Stimulated activated CD4-positive, alpha-beta T cell treated with anti-CD3 and anti-CD28 coated beads, Interleukin-15, amount 100 ng/mL, for 24 hours (primary cell): ENCODE measurements at regions not wholly inside any gene's neighbourhood (a gene's known extent, or its start where the extent isn't known, plus 50 kb on each side); places are given as distances from the start of the nearest gene placed in this dataset.
"Not testable (repeated sequence)": the region's sequence is repeated elsewhere in the genome, so short reads cannot be mapped to it uniquely, and the experiment has no call there.

Experiments
- DNase-seq: peaks from one replicate; pipeline ENCODE4 v3.0.0-alpha.2; 2020

GRCh38 chr7:4438723-4439245, 243.3 kb upstream of the FOXK1 start:
- no peak for DNase-seq

DNA sequence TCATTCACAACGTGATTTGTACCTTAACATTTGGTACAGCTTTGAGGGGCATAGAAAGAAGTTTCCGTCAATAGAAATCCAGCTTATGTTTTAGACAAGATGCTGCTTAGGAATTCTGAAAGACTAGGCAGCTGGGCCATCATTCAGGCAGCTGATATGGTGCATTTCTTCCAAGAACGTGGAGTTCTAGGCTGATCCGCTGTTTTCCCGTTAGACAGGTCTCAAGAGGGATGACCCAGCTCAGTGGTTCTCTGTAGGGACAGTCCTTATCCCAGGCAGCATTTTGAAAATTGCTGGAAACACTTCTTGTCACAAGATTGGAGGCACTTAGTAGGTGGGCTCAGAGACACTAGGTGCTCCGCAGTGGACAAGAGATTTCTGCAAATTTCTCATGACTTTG, 242.7 kb upstream of the FOXK1 start:
- DNase-seq, result no peak

DNA sequence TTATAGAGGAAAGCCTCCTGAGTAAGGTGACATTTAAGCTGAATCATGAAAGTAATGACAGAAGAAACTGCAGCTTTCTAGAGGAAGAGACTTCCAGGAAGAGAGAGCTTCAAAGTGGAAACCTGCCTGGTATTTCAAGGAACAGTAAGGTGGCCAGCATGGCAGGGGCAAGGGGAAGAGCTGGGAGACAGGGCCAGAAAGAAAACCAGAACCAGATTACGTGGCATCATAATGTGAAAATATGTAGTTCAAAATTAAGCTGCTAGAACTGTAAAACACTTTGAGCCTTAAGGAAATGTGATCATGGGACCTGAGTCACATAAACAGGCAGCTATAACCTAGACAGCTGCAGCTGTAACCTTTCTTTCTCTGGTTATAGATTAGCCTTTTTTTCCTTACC, 238.0 kb upstream of the FOXK1 start:
- no peak for DNase-seq

- no peak for DNase-seq
Observed at GRCh38 chr7:4445777-4446176, 236.3 kb upstream of the FOXK1 start.

DNA sequence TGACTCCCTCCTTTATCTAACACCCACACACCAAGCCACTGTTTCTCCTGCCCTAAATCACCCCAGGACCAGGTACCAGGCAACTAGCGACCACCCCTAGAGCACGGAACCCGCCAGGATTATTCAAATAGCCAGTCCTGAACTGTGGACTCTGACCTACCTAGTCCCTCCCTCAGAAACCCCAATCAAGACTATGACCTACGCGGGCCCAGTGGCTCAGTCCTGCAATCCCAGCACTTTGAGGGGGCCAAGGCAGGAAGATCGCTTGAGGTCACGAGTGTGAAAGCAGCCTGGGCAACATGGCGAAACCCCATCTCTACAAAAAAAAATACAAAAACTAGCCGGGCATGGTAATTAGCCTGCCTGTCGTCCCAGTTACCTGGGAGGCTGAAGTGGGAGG, 232.8 kb upstream of the FOXK1 start:
- DNase-seq, result no peak

- DNase-seq, result no peak
Observed at GRCh38 chr7:4450483-4450882, 231.6 kb upstream of the FOXK1 start.

DNA sequence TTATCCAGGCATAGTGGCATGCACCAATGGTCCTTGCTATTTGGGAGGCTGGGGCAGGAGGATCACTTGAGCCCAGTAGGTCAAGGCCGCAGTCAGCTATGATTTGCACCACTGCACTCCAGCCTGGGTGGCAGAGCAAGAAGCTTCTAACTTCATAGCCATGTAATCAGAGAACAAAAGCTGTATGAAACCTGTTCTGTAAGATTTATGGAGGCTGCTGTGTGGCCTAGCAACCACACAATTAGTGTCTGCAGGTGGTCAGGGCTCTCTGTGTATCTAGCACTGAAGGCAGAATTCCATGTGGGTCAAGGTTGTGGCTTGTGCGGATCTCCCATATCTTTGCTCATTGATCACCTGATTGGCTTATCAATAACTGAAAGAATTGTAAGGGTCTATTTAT, 221.5 kb upstream of the FOXK1 start:
- DNase-seq, result no peak

DNA sequence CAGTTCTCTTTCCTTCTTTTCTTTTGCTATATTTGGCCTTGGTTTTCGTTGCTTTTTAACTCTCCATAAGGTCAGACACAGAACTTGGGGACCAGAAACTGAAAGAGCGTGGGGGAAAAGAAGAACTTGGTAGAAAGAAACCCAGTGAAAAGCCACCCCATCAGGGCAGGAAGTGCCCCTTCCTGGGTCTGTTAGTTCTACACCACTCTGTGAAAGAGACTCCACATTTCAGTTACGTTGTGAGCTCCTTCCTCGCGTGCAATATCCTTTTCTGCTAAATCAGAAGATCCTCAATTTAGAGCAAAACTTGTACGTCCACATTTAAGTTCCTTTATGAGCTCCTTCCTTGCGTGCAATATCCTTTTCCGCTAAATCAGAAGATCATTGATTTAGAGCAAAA, 220.6 kb upstream of the FOXK1 start:
- DNase-seq, result no peak

DNA sequence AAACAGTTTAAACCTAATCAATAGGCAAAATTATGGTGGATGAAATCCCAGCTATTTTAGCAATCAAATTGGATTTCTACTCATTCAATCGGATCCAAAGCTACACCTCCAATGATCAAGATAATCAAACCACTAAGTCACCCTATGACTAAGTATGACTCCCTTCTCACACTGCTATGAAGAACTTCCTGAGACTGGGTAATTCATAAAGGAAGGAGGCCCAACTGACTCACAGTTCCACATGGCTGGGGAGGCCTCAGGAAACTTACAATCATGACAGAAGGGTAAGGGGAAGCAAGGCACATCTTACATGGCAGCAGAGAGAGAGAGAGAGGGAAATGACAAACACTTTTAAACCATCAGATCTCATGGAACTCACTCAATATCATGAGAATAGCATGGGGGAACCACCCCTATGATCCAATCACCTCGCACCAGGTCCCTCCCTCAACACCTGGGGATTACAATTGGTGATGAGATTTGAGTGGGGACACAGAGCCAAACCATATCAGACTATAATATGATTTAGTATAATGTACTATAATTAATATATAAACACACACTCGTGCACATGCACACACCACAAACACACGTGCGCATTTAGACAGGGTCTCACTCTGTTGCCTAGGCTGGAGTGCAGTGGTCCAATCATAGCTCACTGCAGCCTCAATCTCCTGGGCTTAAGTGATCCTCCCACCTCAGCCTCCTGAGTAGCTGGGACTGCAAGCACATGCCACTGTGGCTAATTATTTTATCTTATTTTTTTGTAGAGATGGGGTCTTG, 213.6 kb upstream of the FOXK1 start:
- no peak for DNase-seq

GRCh38 chr7:4470246-4470645, 211.8 kb upstream of the FOXK1 start:
- no peak for DNase-seq

DNA sequence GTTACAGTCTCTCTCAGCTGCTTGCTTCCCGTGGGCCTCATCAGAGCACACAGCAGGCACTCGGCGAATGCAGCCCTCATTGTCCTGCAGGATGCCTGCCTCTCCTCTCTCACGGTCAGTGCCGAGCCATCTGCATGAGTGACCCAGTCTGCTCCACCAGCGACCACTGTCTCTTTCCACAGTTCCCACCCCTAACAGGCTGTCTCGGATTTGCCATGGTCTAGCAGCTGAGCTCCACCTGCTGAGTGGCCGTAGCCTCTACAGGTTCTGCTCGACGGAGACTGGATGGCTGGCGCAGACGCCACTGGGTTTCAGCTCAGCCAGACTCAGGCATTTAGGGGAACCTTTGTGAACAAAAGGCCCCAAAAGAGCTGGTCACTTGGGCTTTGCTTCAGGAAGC, 209.4 kb upstream of the FOXK1 start:
- DNase-seq, result no peak

DNA sequence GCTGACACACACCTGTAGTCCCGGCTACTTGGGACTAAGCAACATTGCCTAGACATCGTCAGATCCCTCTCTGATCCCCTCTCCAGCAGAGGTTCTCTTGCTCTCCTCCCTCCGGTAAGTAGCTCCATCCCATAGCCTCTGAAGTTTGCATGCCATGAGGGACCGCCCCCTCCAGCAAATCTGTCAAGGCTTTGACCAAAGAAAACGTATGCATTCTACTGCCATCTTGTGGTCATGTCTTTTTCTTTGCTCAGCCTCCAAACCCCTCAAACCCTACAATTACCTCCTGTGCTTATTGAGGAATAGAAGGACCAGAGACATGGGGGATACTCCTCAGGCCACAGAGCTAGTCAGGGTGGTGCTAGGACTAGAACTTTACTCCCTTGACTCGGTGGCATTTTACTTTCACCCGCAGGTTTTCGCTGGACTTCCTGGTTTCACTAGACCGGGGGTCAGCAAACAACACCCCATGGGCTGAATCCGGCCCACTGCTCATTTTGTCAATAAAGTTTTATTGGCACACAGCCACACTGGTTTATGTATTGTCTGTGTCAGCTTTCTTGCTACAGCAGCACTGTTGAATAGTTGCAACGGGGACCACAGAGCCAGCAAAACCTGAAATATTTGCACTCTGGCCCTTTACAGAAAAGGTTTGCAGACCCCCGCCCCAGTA, 202.6 kb upstream of the FOXK1 start:
- peak; percentile 37 for DNase-seq

- DNase-seq, result not testable (repeated sequence)
Observed at GRCh38 chr7:4480131-4480530, 202.0 kb upstream of the FOXK1 start.

- no peak for DNase-seq
Observed at GRCh38 chr7:4483851-4484250, 198.2 kb upstream of the FOXK1 start.

DNA sequence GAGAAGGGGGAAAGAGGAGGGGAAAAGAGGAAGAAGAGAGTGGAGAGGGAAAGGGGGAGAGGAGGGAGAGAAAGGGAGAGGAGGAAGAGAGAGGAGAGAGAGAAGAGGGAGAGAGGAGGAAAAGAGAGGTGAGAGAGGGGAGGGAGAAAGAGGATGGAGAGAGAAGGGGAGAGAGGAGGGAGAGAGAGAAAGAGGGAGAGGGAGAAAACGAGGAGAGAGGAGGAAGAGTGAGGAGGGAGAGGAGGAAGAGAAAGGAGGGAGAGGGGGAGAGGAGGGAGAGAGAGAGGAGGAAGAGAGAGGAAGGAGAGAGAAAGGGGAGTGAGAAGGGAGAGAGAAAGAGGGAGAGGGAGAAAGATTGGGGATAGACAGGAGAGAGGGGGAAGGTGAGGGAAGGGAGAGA, 197.6 kb upstream of the FOXK1 start:
- no peak for DNase-seq

DNA sequence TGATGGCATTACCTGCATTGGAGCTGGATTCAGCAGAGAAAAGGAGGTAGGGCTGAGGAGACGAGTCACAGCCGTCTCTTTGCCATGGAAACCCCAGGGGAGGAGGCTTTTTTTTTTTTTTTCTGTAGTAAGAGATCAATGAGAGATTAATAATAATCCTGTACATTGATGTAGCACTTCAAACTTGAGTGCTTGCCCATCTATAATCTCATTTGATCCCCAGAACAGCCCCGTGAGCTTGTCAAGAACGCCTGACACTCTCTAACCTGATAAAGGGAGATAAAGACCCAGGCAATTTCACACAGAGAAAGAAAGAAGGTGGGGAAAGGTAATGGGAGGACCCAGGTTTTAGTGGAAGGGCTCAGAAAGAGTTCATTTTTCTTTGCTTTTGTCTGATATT, 195.2 kb upstream of the FOXK1 start:
- DNase-seq, result no peak

DNA sequence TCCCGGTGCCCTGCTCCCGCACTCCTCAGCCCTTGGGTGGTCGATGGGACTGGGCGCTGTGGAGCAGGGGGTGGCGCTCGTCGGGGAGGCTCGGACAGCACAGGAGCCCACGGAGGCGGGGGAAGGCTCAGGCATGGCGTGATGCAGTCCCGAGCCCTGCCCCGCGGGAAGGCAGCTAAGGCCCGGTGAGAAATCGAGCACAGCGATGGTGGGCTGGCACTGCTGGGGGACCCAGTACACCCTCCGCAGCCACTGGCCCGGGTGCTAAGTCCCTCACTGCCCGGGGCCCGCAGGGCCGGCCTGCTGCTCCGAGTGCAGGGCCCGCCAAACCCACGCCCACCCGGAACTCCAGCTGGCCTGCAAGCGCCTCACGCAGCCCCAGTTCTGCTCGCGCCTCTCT, 185.2 kb upstream of the FOXK1 start:
- DNase-seq, result not testable (repeated sequence)

- no peak for DNase-seq
Observed at GRCh38 chr7:4500812-4501211, 181.3 kb upstream of the FOXK1 start.

DNA sequence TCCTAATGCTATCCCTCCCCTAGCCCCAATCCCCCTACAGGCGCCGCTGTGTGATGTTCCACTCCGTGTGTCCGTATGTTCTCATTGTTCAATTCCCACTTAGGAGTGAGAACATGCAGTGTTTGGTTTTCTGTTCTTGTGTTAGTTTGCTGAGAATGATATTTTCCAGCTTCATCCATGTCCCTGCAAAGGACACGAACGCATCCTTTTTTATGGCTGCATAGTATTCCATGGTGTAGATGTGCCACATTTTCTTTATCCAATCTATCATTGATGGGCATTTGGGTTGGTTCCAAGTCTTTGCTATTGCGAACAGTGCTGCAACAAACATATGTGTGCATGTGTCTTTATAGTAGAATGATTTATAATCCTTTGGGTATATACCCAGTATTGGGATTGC, 174.2 kb upstream of the FOXK1 start:
- not testable (repeated sequence) for DNase-seq

- no peak for DNase-seq
Observed at GRCh38 chr7:4513450-4513849, 168.6 kb upstream of the FOXK1 start.

GRCh38 chr7:4519819-4520520, 162.1 kb upstream of the FOXK1 start:
- no peak for DNase-seq

DNA sequence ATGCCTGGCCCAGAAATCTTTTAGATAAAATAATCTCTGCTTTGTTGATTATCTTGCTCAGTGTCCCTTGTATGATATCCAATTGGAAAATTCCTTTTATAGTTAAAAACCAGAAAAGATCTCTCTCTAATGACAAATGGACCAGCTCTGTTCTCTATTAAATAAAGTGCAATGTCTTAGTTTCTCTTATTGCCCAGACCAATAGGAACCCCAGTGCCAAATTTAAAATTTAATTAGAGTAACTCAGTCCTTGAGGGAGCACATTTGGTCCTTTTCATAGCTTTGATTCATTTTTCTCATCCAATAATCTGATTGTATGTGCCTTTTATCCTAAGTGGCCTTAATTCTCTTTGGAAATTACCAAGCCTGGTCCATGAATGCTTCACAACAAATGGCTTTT, 158.9 kb upstream of the FOXK1 start:
- DNase-seq, result no peak

- no peak for DNase-seq
Observed at GRCh38 chr7:4523873-4524272, 158.2 kb upstream of the FOXK1 start.

DNA sequence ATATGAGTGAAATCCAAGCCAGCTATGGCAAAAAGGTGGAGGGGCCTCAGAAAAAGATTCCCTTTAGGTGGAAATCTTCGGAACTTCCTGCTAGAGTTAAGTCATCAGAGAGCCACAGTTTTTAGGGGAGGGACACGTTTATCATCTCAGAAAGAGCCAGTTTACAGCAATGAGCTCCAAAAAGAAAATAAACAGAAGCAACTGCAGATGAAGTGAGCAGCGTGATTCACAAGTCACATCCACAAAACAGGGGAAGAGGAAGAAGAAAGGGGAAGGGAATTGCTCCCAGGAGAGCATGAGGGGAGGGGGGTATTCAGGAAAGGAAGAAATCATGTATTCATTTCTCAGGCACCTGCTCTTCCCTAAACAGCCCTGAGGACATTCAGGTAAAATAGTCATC, 156.2 kb upstream of the FOXK1 start:
- no peak for DNase-seq
